ENCODE measurements at regions not wholly inside any gene's neighbourhood (a gene's known extent, or its start where the extent isn't known, plus 50 kb on each side); places are given as distances from the start of the nearest gene placed in this dataset.

DNA sequence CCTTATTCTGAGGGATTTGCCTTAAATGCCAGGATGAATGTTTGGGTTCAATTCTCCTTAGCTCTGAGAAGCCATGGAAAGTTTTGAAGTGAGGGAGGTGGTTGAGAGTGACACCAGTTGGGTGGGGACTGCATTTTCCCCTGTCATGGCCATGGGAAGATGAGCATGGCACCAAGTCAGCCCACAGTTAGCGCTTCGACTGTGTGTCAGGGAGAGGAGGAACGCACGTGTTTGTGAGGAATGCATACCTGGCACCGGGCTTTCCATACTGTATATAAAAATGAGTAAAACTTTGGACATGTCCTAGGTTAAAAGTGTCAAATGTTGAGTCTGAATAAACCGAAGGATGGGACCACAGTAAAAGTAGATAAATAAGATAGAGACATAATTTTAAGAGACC is 187.5 kb upstream of the KL start:
- no peak for DNase-seq (ENCODE audit: low read depth)

DNA sequence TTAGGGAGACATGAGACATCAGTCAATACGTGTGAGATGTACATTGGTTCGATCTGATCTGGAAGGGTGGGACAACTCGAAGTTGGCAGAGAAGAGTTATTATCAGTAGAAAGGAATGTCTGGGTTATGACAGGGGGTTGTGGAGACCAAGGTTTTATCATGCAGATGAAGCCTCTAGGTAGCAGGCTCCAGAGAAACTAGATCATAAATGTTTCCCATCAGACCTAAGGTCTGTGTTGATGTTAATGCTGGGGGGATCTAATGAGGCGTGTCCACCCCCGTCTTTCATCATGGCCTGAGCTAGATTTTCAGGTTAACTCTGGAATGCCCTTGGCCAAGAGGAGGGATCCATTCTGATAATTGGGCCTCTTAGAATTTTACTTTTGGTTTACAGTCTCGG is 187.0 kb upstream of the KL start:
- no peak for DNase-seq (ENCODE audit: low read depth)

DNA sequence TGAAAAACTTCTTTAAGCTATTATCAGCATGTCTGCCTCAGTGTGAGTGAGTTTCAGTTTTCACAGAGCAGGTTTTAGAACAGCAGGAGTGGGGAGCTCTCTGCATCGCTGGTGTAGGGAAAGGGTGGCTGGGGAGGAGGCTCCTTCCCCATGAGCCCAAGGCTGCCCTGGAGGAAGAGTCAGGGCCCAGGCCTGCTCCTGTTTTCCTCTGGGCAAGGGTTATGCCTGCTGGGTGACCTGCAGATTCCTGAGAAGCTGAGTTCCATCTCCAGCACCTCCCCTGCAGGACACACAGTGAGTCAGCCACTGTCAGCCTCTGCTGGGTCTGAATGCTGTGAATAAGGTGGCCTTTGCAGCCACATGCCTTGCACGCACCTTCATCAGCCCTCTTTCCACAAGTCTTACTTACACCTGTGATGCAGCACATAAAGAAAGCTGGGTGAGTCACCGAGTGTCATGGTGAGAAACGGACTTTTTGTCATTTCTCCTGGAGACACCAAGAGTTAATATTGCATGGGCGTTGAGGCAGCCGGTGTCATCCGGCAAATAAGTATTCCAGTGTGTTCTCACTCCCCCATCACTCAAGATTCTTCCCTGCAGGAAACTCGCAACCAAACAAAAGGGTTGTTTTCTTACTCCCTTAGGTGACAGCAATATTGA is 186.4 kb upstream of the KL start:
- no peak for DNase-seq (ENCODE audit: low read depth)

DNA sequence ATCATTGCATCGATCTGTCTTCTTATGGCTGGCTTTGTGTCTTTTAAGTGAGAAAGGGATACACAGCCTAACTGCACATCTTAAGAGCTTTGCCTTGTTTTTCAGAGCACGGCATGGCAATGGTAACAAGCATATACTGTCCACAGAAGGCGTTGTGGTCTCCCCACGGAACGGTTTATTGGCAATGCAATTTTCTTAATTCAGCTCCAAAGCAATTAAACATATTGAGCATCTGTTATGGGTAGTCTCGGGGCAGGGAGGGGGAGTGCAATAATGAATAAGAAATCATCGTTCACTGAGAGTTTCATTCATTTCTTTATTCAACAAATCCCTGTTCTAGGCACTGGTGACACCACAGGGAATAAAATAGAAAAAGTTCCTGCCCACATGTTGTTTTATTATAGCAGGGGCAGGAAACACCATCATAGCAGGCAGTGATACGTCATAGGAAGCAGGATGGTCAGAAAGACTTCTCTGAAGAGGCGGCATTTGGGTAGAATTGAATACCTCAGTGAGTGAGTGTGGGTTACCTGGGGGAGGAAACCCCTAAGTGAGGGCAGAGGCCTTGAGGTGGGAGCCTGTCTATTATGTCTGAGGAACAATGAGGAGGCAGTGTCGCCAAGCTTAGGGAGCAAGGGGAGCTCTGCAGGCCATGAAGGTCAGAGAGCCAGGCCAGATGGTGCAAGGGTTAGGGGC is 185.7 kb upstream of the KL start:
- no peak for DNase-seq (ENCODE audit: low read depth)

DNA sequence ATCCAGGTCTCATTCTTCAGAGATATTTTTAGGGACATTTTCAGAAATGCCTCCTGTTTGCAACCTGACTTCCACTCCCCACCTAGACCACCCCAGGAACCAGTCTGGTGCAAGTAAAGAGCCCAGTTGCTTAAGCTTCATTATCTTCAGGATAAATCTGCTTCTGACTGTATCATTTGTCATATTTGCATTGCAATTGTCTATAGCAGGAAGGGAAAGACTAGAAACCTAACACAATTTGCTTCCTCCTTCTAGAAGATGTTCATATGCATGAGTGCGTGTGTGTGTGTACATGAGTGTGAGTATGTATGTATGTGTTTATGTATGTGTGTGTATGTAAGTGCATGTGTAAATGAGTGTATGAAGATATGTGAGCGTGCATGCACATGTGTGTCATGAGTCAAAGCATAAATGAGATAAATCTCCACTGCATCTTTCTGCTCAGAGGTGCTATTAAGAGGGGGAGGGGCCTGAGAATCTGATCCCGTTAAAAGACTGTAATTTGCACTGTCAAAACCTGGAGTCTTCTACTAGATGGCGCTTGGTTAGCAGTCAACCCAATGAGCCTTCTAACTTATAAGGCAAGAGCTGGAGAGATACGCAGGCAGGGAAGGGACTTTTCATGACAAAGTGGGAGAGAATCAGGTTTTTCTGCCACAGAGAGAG is 178.8 kb upstream of the KL start:
- no peak for DNase-seq (ENCODE audit: low read depth)

DNA sequence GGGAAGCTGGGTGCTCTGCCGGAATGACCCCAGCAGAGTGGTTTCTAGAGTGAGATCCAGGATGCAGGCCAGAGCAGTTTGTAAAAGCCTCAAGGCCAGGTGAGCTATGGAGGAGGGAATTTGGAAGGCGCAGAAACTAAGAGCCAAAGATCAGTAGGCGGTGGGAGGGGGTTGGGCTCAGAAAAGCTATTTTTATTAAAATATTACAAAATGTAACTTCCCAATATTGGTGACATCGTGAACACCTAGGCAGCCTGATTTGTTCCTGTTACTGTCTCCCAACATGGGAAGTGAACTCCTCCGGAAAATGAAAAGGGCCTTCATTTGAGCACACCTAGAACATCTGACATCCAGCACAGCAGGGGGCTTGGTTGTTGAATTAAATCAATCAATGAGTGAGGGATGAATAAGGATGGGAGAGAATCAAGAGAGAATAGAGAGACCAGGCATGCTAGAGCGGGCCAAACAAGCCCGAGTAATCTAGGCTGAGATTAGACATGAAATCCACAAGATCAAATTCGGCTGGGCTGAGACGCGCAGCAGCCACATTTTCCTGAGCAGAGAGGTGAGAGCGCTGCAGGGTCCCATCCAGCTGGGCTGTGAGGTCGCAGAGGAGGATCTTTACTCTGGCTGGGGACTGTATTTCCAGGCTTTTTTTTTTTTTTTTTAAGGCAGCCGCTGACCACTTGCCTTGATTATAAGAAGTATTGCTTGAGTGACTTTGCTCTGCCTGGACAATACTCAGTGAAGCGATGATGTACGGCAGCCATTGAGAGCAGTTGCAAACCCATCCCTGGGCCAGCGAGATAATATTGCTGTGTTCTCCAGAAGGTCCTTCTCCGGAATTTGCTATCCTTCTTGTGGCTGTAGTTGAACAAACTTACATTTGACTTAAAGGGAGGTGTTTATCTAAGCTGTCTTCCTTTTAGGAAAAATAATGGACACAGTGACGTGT is 178.0 kb upstream of the KL start:
- DNase-seq (ENCODE audit: low read depth): no peak

DNA sequence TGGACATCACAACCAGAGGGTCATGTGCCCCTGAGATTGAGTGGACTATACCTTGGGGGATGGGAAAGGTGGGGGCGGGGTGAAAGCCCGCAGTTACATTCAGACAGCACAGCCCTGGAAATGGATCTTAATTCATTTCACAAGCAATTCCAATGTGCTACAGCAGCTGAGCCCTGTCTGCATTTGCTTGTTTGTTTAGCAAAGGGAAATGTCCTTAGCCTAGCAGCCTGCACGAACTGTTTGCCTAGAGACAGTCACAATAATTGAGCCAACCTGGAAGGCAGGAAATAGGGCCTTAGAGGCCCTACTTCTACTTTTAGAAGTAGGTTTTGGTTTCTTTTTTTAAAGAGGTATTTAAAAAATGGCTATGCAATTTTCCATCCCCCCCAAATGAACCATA is 177.3 kb upstream of the KL start:
- peak; percentile 53 for DNase-seq (ENCODE audit: low read depth)

DNA sequence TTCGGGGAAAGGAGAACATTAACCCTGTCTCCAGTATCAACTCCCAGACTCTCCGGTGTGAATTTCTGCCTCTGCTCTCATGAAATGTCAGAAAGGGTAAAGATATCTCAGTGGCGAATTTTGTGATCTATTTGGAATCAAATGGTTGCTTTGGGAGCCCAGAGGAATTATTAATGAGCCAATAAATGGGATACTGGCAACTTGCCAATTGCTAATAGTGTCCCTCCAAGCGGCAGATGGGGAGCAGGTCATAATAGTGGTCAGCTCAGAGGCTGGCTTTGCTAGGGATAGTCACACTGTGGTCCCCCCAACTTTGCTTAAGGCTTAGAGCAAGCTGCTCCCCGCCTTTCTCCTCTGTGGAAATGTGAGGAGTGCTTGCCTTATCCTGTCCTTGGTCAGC is 176.1 kb upstream of the KL start:
- no peak for DNase-seq (ENCODE audit: low read depth)

DNA sequence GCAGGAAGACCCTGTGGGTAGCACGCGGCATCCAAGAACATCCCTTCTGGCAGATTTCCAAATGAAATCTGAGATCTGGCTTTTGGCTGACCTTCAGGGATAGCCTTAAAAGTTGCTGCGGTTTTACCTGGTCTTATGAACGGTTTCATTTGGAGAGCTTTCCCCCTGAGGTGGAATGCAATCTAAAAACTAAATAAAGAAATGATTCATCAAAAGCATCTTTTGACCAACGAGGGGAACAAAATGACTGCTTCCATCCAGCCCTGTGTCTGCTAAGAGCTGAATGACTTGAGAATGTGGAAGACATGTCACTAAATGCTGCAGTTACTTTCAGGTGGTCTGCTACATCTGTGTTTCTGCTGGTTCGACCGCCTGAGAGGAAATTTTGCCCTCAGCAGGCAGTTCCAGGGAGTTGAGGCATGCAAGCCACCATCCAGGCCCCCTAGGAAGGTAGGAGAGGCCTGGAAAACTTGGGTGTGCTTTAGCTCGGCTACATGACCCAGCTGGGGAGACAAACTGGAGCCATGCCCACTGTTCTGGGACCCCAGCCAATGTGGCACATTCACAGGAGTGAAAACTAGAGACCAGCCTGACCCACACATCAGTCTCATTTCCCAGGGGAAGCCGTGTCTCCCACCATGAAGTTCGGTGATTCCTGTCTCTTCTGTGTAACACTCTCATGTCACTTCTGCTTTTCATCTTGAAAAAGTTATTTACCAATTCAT is 175.1 kb upstream of the KL start:
- DNase-seq (ENCODE audit: low read depth): no peak

DNA sequence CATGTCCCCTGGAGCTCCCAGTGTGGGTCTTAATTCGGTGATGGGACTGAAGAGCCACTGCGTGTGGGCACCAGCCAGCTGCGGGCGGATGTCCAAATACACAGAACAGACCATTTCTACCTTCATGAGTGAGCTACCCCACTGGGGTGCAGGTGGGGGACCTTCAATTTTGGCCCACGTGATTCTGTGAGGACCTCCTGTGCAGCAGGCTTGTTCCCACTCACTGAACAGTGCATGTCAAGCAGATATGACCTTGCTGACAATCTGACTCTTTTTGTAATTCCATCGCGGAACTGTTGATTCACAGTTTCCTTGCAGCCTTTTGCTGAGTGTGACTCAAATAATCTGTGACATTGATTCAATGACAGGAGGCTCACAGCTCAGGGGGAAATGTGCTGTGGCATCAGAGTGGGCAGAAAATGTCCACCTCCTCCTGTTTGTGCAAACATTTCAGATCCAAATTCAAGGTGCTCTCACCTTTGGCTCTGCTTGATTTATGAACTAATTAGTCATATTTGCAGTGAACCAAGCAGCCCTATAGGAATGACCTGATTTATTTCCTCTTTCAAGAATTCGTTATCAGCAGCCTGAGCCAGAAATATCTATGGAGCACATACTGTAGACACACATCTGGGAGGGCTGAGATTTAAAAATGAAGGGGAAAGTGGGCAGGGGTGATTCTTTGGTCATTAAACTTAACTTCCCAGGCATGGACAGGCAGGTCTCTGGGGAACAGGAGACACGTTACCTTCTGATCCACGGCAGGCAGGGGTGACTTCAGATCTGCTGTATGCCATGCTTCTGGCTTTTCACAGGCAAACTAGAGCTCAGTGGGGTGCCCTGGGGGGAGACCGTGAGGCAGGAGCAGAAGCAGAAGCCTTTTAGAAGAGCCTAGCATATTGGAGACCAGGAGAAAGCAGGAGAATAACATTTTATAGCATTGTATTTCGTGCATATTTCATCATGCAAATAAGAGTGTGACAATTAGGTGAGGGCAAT is 170.0 kb upstream of the KL start:
- DNase-seq (ENCODE audit: low read depth): no peak

DNA sequence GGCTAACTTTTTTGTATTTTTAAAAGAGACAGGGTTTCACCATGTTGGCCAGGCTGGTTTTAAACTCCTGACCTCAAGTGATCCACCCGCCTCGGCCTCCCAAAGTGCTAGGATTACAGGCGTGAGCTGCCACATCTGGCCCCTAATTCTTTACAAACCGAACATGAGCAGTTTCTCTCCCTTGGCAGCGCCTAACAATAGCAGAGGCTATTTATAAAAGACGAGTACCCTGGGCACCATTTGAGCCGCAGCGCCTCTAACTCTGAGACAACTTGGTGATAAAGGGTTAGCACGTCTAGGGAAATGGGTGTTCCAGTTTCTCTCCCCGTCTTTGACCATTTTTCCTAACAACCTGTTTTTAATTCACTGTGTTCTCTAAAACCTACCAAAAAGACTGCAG is 168.2 kb upstream of the KL start:
- DNase-seq (ENCODE audit: low read depth): peak; percentile 61

DNA sequence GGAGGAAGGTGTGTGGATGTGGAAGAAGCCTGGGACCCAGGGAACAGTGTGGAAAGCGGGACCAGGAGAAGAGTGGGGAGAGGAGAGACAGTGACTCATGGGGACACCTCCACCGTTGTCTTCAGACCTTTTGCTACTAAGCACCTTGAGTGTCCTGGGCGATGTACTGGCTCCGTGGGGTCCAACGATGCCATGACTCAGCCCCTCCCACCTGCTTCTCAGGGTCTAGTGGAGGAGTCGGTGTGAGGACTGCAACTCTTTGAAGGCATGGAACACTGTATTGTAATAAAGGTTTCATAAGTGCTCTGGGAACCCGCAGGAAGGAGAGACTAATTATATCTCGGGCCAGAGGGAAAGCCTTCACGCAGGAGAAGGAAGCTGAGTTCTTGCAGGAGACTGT is 166.9 kb upstream of the KL start:
- DNase-seq (ENCODE audit: low read depth): no peak

DNA sequence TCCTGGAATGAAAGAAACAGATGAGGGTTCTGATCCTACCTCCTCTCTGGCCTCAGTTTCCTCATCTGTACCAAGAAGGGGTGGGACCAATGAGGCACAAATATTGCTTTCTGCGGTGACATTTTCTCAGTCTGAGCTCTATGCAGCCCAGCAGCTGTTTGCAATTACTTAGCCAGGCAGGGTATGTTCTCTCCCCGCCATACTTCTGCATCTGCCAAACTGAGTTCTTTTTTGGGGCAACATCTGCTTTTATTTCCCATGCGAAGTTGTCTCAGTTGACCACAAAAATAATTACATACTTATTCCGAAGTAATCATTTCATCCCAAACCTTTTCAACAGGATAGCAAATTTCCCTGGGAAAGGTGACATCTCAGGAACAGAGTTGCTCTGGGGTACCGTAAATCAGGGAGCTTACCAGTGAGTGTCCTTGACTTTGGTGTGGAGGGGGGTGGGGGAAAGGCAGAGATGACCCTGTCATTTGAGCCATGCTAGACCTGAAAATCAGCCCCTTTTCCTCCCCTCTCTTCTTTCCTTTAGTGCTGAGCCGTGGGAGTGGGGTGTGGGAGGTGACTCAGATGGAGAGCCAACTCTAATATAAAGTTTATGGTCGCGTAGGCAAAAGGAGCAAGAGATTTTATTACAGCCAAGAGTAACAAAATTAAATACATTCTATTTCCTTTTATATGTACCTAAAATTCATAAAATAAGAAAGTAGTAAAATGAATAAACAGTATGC is 165.7 kb upstream of the KL start:
- peak; percentile 78 for DNase-seq (ENCODE audit: low read depth)

DNA sequence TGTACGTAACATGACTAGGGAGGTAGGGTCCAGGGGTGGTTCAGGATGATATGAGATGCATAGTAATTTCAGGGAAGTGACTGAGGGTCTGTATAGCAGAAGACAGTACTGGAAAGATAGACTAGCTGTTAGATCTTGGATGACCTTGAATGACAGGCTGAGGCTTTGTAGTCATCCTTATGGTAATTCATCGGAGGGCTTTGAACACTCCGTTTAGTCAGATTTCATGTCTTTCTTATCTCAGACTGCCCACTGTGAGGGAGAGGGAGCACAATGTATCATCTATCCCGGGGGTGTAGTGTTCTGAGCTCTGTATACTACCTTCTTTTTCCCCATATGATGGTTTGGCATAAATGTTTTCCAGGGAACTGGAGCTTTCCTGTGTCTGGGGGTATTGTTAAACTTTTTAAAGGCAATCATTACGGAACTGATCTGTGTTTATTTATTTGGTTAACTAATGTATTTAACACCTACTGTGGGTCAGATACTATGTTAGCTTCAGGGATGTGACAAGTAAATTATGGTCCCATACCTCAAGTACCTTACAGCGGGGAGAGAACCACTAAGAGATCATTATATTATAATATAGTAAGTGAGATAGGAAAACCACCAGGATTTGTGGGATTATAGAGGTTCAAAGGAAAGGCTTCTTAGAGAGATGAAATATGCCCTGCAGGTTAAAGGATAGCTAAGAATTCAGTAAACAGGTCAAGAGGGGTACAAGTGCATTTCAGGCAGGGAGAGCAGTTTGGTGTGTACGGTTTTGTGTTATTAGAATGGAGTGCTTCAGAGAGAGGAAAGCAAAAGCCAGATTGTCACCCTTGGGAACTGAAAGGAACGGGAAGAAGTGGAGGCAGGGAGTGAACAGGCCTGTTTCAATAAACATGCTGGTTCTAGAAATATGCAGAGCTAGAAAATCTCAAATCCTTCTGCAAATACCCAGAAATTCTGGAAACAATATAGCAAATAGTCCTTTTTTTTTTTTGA is 164.8 kb upstream of the KL start:
- no peak for DNase-seq (ENCODE audit: low read depth)

DNA sequence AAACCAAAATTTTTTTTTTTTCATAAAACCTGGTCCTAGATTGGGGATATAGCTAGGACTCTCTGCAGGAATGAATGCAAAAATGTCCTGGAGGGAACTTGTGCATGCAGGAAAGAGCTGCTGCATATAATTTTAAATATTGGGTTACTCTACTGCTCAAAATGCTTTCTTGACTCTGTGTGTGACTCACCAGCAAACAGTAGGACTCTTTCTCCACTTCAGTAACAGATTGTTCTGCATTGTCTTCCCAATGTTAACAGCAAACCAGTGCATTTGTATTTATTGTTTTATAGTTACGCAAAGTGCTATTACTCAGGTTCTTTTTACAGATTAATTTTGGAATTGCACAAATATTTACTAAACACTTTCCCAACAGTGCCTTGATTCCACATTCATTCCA is 163.7 kb upstream of the KL start:
- DNase-seq (ENCODE audit: low read depth): peak; percentile 84

DNA sequence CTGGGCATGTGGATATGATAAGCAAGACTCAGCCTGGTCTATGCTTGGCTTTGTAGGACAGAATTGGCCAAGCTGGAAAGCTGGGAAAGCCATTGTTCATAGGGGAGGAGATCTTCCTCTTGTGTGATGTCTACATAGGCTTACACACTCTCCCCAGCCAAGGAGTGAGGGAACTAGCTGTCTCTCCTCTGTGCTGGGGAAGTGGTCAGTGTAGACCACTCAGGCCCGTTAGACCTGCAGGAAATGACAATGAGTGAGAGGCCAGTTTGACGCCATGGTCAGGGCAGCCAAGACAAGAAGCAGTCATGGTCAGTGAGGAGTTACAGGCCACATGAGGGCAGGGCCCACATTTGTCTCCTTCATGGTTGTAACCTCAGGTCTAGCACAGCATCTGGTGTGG is 159.1 kb upstream of the KL start:
- DNase-seq (ENCODE audit: low read depth): no peak

DNA sequence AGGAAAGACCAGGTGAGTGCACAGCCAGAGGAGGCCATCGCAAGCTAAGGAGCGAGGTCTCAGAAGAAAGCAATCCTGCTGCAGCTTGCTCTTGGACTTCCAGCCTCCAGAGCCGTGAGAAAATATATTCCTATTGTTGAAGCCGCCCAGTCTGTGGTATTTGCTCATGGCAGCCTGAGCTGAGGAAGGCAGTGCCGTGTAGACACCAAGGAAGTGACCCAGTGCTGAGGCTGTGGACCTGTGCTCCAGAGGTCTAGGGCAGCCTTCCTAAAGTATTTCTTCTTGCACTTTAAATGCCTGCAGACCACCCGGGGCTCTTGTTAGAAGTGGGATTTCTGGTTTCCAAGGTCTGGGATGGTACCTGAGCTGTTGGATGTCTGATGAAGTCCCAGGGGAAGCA is 158.5 kb upstream of the KL start:
- no peak for DNase-seq (ENCODE audit: low read depth)

DNA sequence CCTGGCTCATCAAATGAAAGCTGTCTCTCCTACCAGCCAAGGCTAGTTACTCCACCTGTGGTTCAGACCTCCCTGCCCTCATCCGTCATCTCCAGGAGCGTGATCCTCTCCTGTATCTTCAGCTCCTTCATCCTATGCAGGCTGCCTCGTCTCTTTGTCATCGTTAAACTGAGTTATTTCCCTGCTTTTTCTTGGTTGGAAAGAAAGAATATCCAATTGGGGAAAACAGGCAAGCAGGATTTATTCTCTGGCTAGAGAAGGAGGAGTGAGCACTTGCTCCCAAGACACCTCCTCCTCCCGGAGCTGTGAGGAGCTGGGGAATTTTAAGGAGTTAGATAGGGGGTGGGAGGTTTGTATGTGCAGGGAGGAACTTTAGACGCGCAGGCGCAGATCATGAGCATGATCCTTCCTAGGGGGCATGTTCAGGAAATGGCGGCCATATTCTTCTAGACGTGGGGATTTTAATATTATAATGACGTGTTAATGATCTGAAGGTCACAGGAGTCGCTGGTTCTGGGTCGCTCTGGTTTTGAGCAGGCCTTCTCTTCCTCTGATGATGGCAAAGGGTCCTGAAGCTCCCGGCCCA is 156.4 kb upstream of the KL start:
- DNase-seq (ENCODE audit: low read depth): no peak

All from fibroblast of gingiva (primary cell).